NCI-H187 (cell line): ENCODE measurements at regions not wholly inside any gene's neighbourhood (a gene's known extent, or its start where the extent isn't known, plus 50 kb on each side); places are given as distances from the start of the nearest gene placed in this dataset.
A peak's percentile ranks its signal among the peaks of the same experiment; 100 is the strongest.

ENCODE experiments used
- DNase-seq, 2 experiments: peaks; one replicate each; lab custom pipeline; 2025; lab: John Stamatoyannopoulos, UW

GRCh38 chr11:91756829-91757480 lies 467.7 kb upstream of the FAT3 start:
- DNase-seq: no peak

DNA sequence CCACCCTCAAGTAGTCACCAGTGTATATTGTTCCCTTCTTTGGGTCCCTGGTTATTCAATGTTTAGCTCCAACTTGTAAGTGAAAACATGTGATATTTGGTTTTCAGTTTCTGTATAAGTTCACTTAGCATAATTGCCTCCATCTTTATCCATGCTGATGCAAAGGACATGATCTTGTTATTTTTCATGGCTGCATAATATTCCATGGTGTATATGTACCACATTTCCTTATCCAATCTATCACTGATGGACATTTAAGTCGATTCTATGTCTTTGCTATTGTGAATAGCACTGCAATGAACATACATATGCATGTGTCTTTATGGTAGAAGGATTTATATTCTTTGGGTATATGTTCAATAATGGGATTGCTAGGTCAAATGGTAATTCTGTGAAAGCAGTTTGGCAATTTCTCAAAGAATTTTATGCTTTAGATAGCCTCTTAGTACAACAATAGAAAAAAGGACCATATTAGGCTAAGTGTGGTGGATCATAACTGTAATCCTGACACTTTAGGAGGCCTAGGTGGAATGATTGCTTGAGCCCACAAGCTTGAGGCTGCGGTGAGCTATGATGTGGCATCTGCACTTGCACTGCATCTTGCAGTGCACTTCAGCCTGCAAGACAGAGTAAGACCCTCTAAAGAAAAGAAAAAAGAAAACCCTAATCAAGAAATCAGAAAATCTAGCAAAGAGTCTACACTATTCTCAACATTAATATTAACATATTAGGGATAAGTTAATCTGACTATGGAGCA lies 468.5 kb upstream of the FAT3 start:
- no peak for DNase-seq

DNA sequence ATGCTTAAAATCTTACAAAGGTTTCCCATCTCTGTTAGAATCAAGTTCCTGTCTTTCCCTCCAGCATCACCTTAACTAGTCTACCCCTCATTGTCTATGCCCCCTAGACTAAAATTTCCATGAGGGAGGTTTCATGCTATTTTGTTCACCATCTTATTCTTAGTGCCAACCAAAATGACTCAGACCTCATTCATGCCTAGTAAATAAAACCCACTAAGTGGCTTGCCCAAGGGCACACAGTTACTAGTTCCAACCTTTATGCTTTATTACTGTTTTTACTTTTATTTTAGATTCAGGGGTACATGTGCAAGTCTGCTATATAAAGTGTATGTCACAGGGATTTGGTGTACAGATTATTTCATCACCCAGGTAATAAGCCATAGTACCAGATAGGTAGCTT lies 469.1 kb upstream of the FAT3 start:
- no peak for DNase-seq

DNA sequence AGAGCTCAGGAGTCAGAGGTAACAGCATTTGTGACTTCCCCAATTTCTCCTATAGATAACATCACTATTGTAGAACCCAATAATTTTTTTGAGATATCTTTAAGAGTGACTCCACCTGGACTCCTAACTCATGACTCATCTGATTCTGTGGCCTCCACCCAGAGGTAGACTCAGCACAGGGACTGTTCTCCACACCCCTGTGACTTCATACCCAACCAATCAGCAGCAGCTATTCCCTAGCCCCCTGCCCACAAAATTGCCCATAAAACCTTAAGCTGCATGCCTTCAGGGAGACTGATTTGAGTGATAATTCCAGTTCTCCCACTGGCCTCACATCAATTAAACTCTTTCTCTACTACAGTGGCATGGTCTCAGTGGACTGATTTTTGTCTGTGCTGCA lies 475.4 kb upstream of the FAT3 start:
- DNase-seq: no peak

DNA sequence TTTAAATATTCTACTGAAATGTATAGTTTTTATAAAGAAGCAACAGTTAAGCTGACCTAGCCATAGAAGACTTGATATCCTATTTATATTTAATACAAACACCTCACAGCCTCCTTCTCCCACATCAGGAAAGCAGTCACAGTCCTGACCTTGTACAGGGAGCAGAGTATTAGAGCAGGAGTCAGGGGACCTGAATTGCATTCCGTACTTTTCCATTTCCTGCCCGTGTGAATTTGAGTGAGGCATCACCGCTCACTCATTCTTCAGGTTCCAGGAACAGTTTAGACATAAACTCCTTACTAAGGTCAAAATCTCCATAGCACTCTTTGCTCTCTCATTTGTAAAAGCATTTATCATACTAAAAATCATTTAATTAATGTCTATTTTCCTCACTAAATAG lies 482.5 kb upstream of the FAT3 start:
- DNase-seq: no peak

GRCh38 chr11:91731051-91731450 lies 493.6 kb upstream of the FAT3 start:
- no peak for DNase-seq

GRCh38 chr11:91730620-91731019 lies 494.0 kb upstream of the FAT3 start:
- no peak for DNase-seq

DNA sequence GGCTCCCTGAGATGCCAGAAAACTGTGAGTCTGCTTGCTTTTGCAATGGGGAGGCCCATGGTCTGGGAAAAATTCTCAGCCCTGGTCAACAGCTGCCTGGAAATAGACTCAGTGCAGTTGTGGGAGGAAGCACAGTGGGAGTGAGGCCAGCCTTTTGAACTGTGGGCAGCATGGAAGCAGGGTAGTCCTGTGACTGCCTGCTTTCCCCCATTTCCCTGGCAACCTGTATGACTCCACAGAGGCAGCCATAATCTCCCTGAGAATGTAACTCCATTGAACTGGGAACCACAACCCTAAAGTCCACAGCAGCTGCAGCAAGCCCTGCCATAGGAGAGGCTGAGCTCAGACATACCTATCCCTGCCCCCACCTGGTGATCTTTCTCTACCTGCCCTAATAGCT lies 494.6 kb upstream of the FAT3 start:
- DNase-seq: no peak

DNA sequence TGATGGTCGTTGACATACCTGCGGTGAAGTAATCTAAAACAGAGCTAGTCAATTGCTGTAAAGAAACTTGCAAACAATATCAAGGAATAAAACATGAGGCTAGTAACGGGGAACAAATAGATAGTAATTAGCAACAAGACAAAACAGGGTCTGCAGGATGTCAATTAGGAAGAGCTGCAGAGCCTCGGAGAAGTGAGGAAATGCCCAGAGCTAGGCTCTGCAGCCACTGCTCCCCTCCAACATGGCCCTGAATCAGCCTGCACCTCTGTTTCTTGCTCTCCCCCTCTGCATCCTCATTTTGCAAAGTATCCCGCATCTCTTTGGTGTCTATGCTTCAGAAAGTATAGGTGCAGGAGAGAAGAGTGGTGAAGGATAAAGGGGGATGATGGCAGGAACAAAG lies 507.4 kb upstream of the FAT3 start:
- no peak for DNase-seq

DNA sequence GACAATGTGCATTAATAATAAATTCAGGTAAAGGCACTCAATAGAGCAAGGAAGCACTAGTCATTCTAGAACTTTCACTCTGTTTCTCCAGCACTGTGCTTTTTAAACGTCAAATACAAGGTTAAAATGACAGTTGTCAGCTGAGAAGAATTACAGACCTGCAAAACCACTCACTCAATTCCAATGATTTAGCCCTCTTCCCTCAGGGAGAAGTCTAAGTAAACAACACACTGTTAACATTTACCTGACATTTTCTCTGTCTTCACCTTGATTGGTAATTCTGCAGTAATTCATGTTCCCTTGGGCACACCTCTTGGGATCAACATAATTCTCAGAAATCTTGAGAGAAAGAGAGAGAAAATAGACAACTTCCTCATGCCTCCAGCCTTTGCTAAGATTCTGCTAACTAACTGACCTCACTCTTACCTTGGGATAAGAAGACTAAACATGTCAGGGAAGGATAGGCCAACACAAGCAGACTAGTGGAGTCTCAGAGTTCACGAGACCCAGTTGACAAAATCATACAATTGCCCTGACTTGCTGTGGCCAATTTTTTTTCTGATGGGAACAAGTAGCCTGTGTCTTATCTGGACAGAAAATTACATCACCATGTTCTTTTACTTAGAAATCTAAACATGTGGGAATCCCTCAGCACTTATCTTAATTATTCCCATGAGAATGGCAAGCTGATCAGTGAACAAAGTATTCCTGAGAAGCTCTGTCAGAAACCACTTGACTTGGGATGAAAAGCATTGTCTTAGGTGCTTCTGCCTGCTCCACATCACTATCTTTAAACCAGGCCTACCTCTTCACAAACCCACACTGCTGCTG lies 516.8 kb upstream of the FAT3 start:
- DNase-seq: peak; percentile 39 to 58

DNA sequence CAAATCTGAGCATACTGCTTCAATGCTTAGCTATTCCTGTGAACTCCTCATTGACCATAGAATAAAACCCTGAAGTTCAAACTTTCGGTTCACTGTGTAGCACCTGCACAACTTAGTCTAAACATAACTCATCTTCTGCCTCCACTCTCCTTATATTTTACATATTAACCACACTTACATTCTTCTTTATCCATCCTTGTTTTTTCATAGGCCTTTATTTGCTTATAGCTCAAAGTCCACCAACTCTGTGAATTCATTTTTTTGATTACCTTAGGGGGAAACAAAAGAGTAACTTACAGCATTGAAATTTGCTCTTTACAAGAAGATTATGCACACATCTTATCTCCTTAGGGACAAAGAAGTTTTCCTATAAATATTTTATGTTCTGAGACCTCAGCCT lies 521.6 kb upstream of the FAT3 start:
- DNase-seq: no peak

DNA sequence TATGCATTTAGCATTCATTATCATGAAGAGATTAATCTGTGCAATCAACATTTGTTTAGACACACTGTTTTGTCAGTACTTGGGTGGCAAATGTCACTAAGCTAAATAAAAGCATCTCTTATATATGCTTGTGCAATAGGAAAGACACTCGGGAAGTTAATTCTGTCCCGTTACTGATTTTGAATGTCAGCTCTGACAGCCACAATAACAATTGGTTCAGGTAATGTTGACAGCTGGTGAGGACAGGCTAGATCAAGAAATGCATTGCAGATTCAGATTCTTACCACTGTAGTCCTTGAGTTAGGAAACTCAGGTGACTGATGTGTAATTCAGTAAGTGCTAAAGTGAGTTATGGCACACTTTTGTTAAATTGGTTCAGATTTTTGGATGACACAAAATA lies 523.8 kb upstream of the FAT3 start:
- no peak for DNase-seq

- no peak for DNase-seq
These were observed 525.8 kb upstream of the FAT3 start for GRCh38 chr11:91698845-91699244.

- DNase-seq: no peak
These were observed 530.3 kb upstream of the FAT3 start for GRCh38 chr11:91694331-91694730.

DNA sequence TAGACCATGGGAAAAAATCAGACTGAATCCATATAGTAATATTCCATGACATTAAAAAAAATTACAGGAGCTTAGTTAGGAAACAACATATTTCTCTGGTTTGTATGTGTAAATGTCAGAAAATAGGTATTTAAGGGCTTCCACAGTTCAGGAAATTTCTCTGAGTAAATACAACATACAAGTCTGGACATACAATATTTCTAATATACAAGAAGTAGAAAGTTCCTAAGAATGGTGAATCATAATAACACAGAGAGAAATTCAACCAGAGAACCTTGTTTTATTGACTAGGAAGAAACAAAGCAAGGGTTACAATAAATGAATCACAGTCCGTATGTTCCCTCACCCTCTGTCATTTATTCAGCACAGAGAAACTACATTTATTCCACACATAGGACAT lies 532.7 kb upstream of the FAT3 start:
- no peak for DNase-seq

DNA sequence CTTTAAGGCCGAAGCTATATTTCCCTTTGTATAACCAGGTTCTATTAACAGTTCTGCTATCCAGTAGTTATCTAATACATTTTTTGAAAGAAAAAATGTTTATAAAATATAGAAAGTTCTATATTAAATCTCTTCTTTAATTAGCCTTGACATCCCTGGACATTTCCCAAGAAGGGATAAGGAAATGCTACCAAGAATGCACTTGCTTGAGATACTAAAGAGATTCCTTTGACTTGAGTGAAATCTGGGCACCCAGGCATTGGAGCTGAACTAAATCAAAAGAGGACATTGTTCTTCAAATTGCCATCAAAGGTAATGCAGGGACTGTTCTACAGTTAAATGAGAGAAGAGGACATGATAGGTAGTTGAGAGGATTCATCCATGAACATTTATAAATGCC lies 535.9 kb upstream of the FAT3 start:
- DNase-seq: no peak

- DNase-seq: no peak
These were observed 537.9 kb upstream of the FAT3 start for GRCh38 chr11:91686700-91687099.

DNA sequence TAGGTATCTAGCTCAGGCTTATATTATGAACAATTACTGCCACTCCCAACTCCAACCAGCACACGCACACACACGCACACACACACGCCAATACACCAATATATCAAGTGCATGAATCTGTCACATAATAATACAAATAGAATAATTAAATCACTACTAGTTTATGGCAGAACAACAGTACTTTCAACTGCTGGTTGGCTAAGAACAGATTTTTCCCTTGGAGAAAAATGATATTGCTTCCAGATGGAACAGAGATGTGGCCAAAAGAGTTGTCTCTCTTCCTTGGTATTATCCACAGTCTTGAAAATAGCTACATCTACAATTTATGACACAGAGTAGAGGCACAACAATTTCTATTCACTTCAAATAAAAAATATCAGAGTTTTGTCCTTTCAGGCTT lies 538.3 kb upstream of the FAT3 start:
- DNase-seq: no peak

GRCh38 chr11:91673705-91674104 lies 550.9 kb upstream of the FAT3 start:
- no peak for DNase-seq

DNA sequence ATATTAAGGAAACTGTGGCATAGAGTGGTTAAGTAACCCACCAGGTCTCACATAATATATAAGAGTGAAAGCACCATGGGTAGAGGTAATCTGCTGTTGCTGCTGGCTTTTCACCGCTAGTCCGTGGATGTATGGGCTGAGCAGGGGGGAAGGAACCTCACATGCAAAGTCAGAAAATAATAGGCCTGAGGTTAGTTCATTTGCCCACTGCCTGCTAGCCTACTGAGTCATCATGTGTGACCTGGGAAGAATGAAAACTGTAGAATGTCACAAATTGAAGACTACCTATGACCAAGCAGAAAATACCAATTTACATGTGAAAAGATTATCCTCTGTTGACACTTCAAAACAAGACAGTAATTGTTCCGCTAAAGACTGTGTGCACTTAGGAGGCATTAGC lies 560.1 kb upstream of the FAT3 start:
- DNase-seq: no peak

- no peak for DNase-seq
These were observed 564.6 kb upstream of the FAT3 start for GRCh38 chr11:91660036-91660435.

GRCh38 chr11:91654686-91655085 lies 569.9 kb upstream of the FAT3 start:
- no peak for DNase-seq
